A673 (cell line): ENCODE measurements at regions not wholly inside any gene's neighbourhood (a gene's known extent, or its start where the extent isn't known, plus 50 kb on each side); places are given as distances from the start of the nearest gene placed in this dataset.

Experiments used
- BruUV-seq: library from RNA; stranded (reverse); fragments of 400-500 nt; replicated peaks from 2 replicates; lab custom pipeline; 2021; lab: Mats Ljungman, UMichigan
- CTCF ChIA-PET: fragments of 300-600 bp; sonication (Branson Sonifier 250); formaldehyde crosslinking; loops from one replicate; lab custom pipeline; 2022; ENCODE audit warnings: antibody characterized with exemption; lab: Charles Lee
- POLR2A ChIA-PET: fragments of 300-600 bp; sonication (Branson Sonifier 250); formaldehyde crosslinking; loops from one replicate; lab custom pipeline; 2022; ENCODE audit warnings: antibody characterized with exemption; ENCODE audit not compliant: low non-redundant PET; lab: Charles Lee
- DNase-seq: peaks from one replicate; pipeline ENCODE4 v3.0.0-alpha.2; 2015; ENCODE audit warnings: low spot score
- H3K27ac ChIP-seq: fragments of 200-600 bp; sonication (generic); 2 replicates; pipeline ENCODE4 v1.5.1; 2016; ENCODE audit warnings: mixed run types, low read depth, mild to moderate bottlenecking, mixed read lengths, antibody characterized with exemption, low read length; ENCODE audit not compliant: poor library complexity, severe bottlenecking
- H3K27me3 ChIP-seq: fragments of 200-600 bp; sonication (generic); replicated peaks from 2 replicates; pipeline ENCODE4 v1.6.1; 2017; ENCODE audit warnings: mixed run types, low read depth, mild to moderate bottlenecking, mixed read lengths, antibody characterized with exemption, low read length; ENCODE audit not compliant: insufficient read depth, poor library complexity
- H3K36me3 ChIP-seq: fragments of 200-600 bp; sonication (generic); 2 replicates; pipeline ENCODE4 v1.6.1; 2016; ENCODE audit warnings: mixed run types, mild to moderate bottlenecking, mixed read lengths, antibody characterized with exemption, low read length; ENCODE audit not compliant: insufficient read depth, poor library complexity, severe bottlenecking
- H3K4me1 ChIP-seq: fragments of 200-600 bp; sonication (generic); 2 replicates; pipeline ENCODE4 v1.6.1; 2017; ENCODE audit warnings: mixed run types, mild to moderate bottlenecking, mixed read lengths, antibody characterized with exemption, low read length; ENCODE audit not compliant: insufficient read depth, poor library complexity, severe bottlenecking
- H3K4me3 ChIP-seq: fragments of 200-600 bp; sonication (generic); 2 replicates; pipeline ENCODE4 v1.5.1; 2016; ENCODE audit warnings: low read depth, mixed run types, mild to moderate bottlenecking, mixed read lengths, low read length; ENCODE audit not compliant: poor library complexity, severe bottlenecking
- H3K9me3 ChIP-seq: fragments of 200-600 bp; sonication (generic); 2 replicates; pipeline ENCODE4 v1.6.1; 2016; ENCODE audit warnings: mixed run types, low read depth, mild to moderate bottlenecking, mixed read lengths, antibody characterized with exemption, low read length; ENCODE audit not compliant: poor library complexity, severe bottlenecking
- EZH2 ChIP-seq: fragments of 200-600 bp; sonication (generic); IDR thresholded peaks from 2 replicates; pipeline ENCODE4 v1.6.1; 2017; ENCODE audit warnings: borderline replicate concordance, low read depth, mild to moderate bottlenecking, mixed read lengths, antibody characterized with exemption, low read length; ENCODE audit not compliant: poor library complexity, severe bottlenecking
- intact Hi-C: fragments of 100-400 bp; cut with micrococcal nuclease; formaldehyde crosslinking; loops from one replicate; pipeline ENCODE4 v1.10.0; 2022; ENCODE audit not compliant: unreplicated experiment
- TF ChIP-seq, protein P1 (sequence below): fragments of 300-800, 200-600 bp; sonication (generic); conservative IDR thresholded peaks from 2 replicates; pipeline ENCODE4 v1.5.1; 2017; ENCODE audit warnings: low read depth, mild to moderate bottlenecking, antibody characterized with exemption, low read length, moderate library complexity, mixed read lengths

- POLR2A ChIA-PET: no interaction called here
- intact Hi-C loops: no loop called here
- Histone ChIP-seq H3K4me1 (no peaks in the 10 kb centered on the region), H3K36me3 (no peaks in the 10 kb centered on the region), H3K27me3 (no peaks in the 10 kb centered on the region), H3K4me3 (no peak overlapping the region), H3K9me3 (no peaks in the 10 kb centered on the region), H3K27ac (no peak overlapping the region)
- BruUV-seq: no TSS peak
- TF ChIP-seq, protein P1, sequence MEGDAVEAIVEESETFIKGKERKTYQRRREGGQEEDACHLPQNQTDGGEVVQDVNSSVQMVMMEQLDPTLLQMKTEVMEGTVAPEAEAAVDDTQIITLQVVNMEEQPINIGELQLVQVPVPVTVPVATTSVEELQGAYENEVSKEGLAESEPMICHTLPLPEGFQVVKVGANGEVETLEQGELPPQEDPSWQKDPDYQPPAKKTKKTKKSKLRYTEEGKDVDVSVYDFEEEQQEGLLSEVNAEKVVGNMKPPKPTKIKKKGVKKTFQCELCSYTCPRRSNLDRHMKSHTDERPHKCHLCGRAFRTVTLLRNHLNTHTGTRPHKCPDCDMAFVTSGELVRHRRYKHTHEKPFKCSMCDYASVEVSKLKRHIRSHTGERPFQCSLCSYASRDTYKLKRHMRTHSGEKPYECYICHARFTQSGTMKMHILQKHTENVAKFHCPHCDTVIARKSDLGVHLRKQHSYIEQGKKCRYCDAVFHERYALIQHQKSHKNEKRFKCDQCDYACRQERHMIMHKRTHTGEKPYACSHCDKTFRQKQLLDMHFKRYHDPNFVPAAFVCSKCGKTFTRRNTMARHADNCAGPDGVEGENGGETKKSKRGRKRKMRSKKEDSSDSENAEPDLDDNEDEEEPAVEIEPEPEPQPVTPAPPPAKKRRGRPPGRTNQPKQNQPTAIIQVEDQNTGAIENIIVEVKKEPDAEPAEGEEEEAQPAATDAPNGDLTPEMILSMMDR: no peak
- no peak for TF ChIP-seq EZH2
- no peak for DNase-seq
- CTCF ChIA-PET: no interaction called here
Observed at GRCh38 chr16:64498363-64498762, 623.5 kb downstream of the CDH11 start.

GRCh38 chr16:64493709-64494108 is 628.2 kb downstream of the CDH11 start:
- H3K4me1 ChIP-seq: no peaks in the 10 kb centered on the region
- DNase-seq: no peak
- no peak overlapping the region for H3K4me3 ChIP-seq
- H3K27ac ChIP-seq: no peak overlapping the region
- no peak for TF ChIP-seq EZH2
- TF ChIP-seq, protein P1: no peak
- ChIA-PET CTCF (no interaction called here), POLR2A (no interaction called here)
- BruUV-seq: no TSS peak
- H3K27me3 ChIP-seq: no peaks in the 10 kb centered on the region
- no peaks in the 10 kb centered on the region for H3K36me3 ChIP-seq
- intact Hi-C loops: no loop called here
- no peaks in the 10 kb centered on the region for H3K9me3 ChIP-seq

GRCh38 chr16:64489449-64489848 is 632.4 kb downstream of the CDH11 start:
- CTCF ChIA-PET: no interaction called here
- POLR2A ChIA-PET: no interaction called here
- no peak overlapping the region for H3K4me3 ChIP-seq
- H3K36me3 ChIP-seq: no peaks in the 10 kb centered on the region
- intact Hi-C loops: loop anchor here (10.0 kb wide), 1 partner anchor 625 kb away; no protein-coding TSS in a partner anchor
- H3K9me3 ChIP-seq: no peaks in the 10 kb centered on the region
- no peak overlapping the region for H3K27ac ChIP-seq
- no peak for DNase-seq
- no TSS peak for BruUV-seq
- H3K4me1 ChIP-seq: no peaks in the 10 kb centered on the region
- H3K27me3 ChIP-seq: no peaks in the 10 kb centered on the region
- TF ChIP-seq, protein P1: no peak
- no peak for TF ChIP-seq EZH2
